Esophagus muscularis mucosa (tissue), 3 donors: ENCODE measurements at regions not wholly inside any gene's neighbourhood (a gene's known extent, or its start where the extent isn't known, plus 50 kb on each side); places are given as distances from the start of the nearest gene placed in this dataset.

Experiments
- POLR2A ChIP-seq: fragments of 450-650 bp; IDR thresholded peaks from one replicate; pipeline ENCODE4 v1.6.1; 2017; ENCODE audit warnings: antibody characterized with exemption, moderate library complexity, mild to moderate bottlenecking, low read depth
- POLR2AphosphoS5 ChIP-seq, 2 donors: sonication (generic); formaldehyde crosslinking; IDR thresholded peaks; one replicate each; pipeline ENCODE4 v1.6.1; 2017; ENCODE audit warnings: antibody characterized with exemption in 2 of 2
- TF ChIP-seq, protein P1 (sequence below), 3 experiments: fragments of 200-600 bp in 2 of 3; fragments of 450-650 bp in 1 of 3; sonication (generic) in 2 of 3; IDR thresholded peaks; one replicate each; pipeline ENCODE4 v1.5.1; 2017 to 2019; ENCODE audit warnings: antibody characterized with exemption in 3 of 3, mild to moderate bottlenecking in 2 of 3, moderate library complexity in 1 of 3

DNA sequence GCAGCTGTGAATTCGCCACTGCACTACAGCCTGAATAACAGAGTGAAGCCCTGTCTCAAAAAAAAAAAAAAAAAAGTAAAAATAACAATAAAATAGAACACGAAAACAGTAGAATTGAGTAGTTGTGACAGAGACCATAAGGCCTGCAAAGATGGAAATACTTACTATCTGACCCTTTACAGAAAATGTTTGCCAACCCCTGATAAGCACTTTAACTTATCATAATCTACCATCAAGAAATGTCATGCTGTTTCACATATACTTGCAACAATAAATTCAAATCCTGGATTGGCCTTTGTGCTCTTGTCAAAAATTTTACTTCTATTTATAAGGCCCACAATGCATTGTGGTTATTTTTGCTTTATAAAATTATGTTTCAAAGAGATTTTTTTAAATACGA lies 75.5 kb downstream of the ING2 start:
- no peak for TF ChIP-seq POLR2A
- TF ChIP-seq, protein P1, sequence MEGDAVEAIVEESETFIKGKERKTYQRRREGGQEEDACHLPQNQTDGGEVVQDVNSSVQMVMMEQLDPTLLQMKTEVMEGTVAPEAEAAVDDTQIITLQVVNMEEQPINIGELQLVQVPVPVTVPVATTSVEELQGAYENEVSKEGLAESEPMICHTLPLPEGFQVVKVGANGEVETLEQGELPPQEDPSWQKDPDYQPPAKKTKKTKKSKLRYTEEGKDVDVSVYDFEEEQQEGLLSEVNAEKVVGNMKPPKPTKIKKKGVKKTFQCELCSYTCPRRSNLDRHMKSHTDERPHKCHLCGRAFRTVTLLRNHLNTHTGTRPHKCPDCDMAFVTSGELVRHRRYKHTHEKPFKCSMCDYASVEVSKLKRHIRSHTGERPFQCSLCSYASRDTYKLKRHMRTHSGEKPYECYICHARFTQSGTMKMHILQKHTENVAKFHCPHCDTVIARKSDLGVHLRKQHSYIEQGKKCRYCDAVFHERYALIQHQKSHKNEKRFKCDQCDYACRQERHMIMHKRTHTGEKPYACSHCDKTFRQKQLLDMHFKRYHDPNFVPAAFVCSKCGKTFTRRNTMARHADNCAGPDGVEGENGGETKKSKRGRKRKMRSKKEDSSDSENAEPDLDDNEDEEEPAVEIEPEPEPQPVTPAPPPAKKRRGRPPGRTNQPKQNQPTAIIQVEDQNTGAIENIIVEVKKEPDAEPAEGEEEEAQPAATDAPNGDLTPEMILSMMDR (IDR thresholded peaks at IDR 0.05), result no peak
- TF ChIP-seq POLR2AphosphoS5 (IDR thresholded peaks at IDR 0.05), result no peak
